ENCODE measurements at regions not wholly inside any gene's neighbourhood (a gene's known extent, or its start where the extent isn't known, plus 50 kb on each side); places are given as distances from the start of the nearest gene placed in this dataset.

DNA sequence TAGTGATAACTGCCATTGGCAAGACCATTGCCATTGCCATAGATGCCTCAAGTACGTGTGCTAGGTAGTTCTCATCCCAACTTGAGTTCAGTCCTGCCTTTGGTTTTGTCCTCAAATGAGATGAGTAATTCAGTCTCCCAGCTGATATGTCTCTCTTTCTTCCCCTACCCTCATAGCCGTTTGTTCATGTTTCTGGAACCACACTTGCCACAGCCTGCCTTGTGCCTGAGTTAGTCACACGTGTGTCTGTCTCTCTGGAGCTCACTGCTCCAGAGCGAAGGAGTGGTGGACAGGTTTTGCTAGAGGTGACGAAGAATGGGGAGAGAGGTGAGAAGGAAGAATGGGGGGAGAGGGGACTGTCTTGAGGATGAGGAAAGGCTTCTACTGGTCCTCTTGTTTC is 88.0 kb upstream of the IGF1R start:
- peaks cover 4% of the 10 kb centered on the region for H3K4me1 Mint-ChIP-seq (ENCODE audit: low read depth, unreplicated experiment)
- H4K20me1 ChIP-seq (ENCODE audit: insufficient read depth, low read length): no peaks in the 10 kb centered on the region
- H3K36me3 ChIP-seq (ENCODE audit: insufficient read depth, low read length): no peaks in the 10 kb centered on the region
- no peak overlapping the region for H3K4me2 ChIP-seq (ENCODE audit: low read length)
- no peaks in the 10 kb centered on the region for H3K27me3 ChIP-seq (ENCODE audit: insufficient read depth, low read length)
- FAIRE-seq (no peak), DNase-seq (ENCODE audit: low read depth) (no peak)
- H3K79me2 ChIP-seq (ENCODE audit: insufficient read depth, low read length): no peaks in the 10 kb centered on the region
- peak overlapping the region; percentile 6 for H3K27ac Mint-ChIP-seq (ENCODE audit: unreplicated experiment)
- H3K9ac ChIP-seq (ENCODE audit: low read length): no peak overlapping the region
- peaks cover 23% of the 10 kb centered on the region for H3K27me3 Mint-ChIP-seq (ENCODE audit: low read depth, unreplicated experiment)
- H3K9me3 Mint-ChIP-seq (ENCODE audit: unreplicated experiment): peaks cover 1% of the 10 kb centered on the region
- H3K27ac ChIP-seq (ENCODE audit: low read depth, low read length): no peak overlapping the region
- no peaks in the 10 kb centered on the region for H3K36me3 Mint-ChIP-seq (ENCODE audit: low read depth, unreplicated experiment)
- H3K9me3 ChIP-seq (ENCODE audit: insufficient read depth, low read depth, low read length): no peaks in the 10 kb centered on the region
- no peak overlapping the region for H3K4me3 ChIP-seq (ENCODE audit: insufficient read depth, low read depth, low read length)
- no peaks in the 10 kb centered on the region for H3K4me1 ChIP-seq (ENCODE audit: insufficient read depth, low read length)
- H2AFZ ChIP-seq (ENCODE audit: low read depth, low read length): no peak overlapping the region
- H3K4me3 Mint-ChIP-seq (ENCODE audit: unreplicated experiment): no peak overlapping the region
- TF ChIP-seq, protein P1, sequence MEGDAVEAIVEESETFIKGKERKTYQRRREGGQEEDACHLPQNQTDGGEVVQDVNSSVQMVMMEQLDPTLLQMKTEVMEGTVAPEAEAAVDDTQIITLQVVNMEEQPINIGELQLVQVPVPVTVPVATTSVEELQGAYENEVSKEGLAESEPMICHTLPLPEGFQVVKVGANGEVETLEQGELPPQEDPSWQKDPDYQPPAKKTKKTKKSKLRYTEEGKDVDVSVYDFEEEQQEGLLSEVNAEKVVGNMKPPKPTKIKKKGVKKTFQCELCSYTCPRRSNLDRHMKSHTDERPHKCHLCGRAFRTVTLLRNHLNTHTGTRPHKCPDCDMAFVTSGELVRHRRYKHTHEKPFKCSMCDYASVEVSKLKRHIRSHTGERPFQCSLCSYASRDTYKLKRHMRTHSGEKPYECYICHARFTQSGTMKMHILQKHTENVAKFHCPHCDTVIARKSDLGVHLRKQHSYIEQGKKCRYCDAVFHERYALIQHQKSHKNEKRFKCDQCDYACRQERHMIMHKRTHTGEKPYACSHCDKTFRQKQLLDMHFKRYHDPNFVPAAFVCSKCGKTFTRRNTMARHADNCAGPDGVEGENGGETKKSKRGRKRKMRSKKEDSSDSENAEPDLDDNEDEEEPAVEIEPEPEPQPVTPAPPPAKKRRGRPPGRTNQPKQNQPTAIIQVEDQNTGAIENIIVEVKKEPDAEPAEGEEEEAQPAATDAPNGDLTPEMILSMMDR (IDR thresholded peaks at IDR 0.05; ENCODE audit: insufficient read depth, low read depth, low read length): no peak
- no peak for TF ChIP-seq EZH2 (IDR thresholded peaks at IDR 0.05; ENCODE audit: insufficient read depth, low read length)

DNA sequence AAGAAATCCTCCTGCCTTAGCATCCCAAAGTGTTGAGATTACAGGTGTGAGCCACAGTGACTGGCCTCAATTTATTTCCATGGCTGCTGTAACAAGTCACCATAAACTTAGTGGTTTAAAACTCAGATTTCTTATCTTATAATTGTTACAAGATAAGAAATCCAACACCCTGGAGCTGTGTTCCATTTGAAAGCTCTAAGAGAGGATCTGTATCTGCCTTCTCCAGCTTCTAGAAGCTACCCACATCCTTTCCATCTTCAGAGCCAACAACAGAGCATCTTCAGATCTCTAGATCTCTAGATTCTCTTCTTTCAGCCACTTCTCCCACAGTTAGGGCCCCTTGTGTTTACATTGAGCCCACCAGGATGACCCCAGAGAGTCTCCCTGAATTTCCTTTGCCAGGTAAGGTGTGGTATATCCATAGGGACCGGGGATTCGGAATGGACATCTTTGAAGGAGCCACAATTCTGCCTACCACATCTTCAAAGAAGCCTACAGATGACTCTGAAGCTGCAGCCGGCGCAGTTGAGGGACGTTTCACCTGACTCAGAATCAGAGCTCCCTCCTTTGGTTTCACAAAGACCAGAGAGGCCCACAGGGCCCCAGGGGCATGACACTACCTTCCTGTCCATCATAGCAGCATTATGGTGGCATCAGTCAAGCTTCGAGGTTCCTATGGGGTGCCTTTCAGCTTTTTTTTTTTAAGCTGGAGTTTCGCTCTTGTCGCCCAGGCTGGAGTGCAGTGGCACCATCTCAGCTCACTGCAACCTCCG is 87.0 kb upstream of the IGF1R start:
- H3K27ac ChIP-seq (ENCODE audit: low read depth, low read length): no peak overlapping the region
- DNase-seq (ENCODE audit: low read depth): no peak

More for the DNA sequence above, 87.0 kb upstream of the IGF1R start:
- Histone ChIP-seq H3K4me1 (ENCODE audit: insufficient read depth, low read length) (no peaks in the 10 kb centered on the region), H2AFZ (ENCODE audit: low read depth, low read length) (no peak overlapping the region), H3K27me3 (ENCODE audit: insufficient read depth, low read length) (no peaks in the 10 kb centered on the region), H3K4me2 (ENCODE audit: low read length) (no peak overlapping the region), H3K4me3 (ENCODE audit: insufficient read depth, low read depth, low read length) (no peak overlapping the region), H4K20me1 (ENCODE audit: insufficient read depth, low read length) (no peaks in the 10 kb centered on the region), H3K36me3 (ENCODE audit: insufficient read depth, low read length) (no peaks in the 10 kb centered on the region), H3K9me3 (ENCODE audit: insufficient read depth, low read depth, low read length) (no peaks in the 10 kb centered on the region), H3K9ac (ENCODE audit: low read length) (no peak overlapping the region), H3K79me2 (ENCODE audit: insufficient read depth, low read length) (no peaks in the 10 kb centered on the region)
- Mint-ChIP-seq H3K4me3 (ENCODE audit: unreplicated experiment) (no peak overlapping the region), H3K4me1 (ENCODE audit: low read depth, unreplicated experiment) (peaks cover 4% of the 10 kb centered on the region), H3K27ac (ENCODE audit: unreplicated experiment) (no peak overlapping the region), H3K27me3 (ENCODE audit: low read depth, unreplicated experiment) (peaks cover 23% of the 10 kb centered on the region), H3K9me3 (ENCODE audit: unreplicated experiment) (no peaks in the 10 kb centered on the region), H3K36me3 (ENCODE audit: low read depth, unreplicated experiment) (no peaks in the 10 kb centered on the region)
- TF ChIP-seq, protein P1 (IDR thresholded peaks at IDR 0.05; ENCODE audit: insufficient read depth, low read depth, low read length): no peak
- TF ChIP-seq EZH2 (IDR thresholded peaks at IDR 0.05; ENCODE audit: insufficient read depth, low read length): no peak
- no peak for FAIRE-seq
